Mesendoderm (in vitro differentiated cells): ENCODE measurements at regions not wholly inside any gene's neighbourhood (a gene's known extent, or its start where the extent isn't known, plus 50 kb on each side); places are given as distances from the start of the nearest gene placed in this dataset.

Experiments used
- DNase-seq: peaks from one replicate; pipeline ENCODE4 v3.0.0; 2013
- H2AK5ac ChIP-seq: 2 replicates; pipeline ENCODE4 v1.6.1; 2013; ENCODE audit warnings: low read length, inconsistent platforms
- H2BK120ac ChIP-seq: 2 replicates; pipeline ENCODE4 v1.6.1; 2013; ENCODE audit warnings: low read depth, mild to moderate bottlenecking, low read length, moderate library complexity, mixed read lengths
- H2BK15ac ChIP-seq: replicated peaks from 2 replicates; pipeline ENCODE4 v1.6.1; 2013; ENCODE audit warnings: low read depth, mild to moderate bottlenecking, moderate library complexity
- H2BK5ac ChIP-seq: 2 replicates; pipeline ENCODE4 v1.6.1; 2013; ENCODE audit warnings: low read length, inconsistent platforms
- H3K18ac ChIP-seq: 2 replicates; pipeline ENCODE4 v1.6.1; 2013; ENCODE audit warnings: mild to moderate bottlenecking, low read length, mixed read lengths
- H3K23ac ChIP-seq: one replicate; pipeline ENCODE4 v1.6.1; 2013; ENCODE audit warnings: low read length
- H3K27ac ChIP-seq: 2 replicates; pipeline ENCODE4 v1.5.1; 2013; ENCODE audit warnings: low read depth, mild to moderate bottlenecking, inconsistent platforms, low read length, moderate library complexity
- H3K27me3 ChIP-seq: 2 replicates; pipeline ENCODE4 v1.6.1; 2013; ENCODE audit warnings: low read length, control low read depth, mild to moderate bottlenecking, inconsistent platforms; ENCODE audit not compliant: insufficient read depth, poor library complexity
- H3K36me3 ChIP-seq: 2 replicates; pipeline ENCODE4 v1.6.1; 2013; ENCODE audit warnings: low read length, inconsistent platforms; ENCODE audit not compliant: control insufficient read depth, insufficient read depth
- H3K4ac ChIP-seq: one replicate; pipeline ENCODE4 v1.6.1; 2013; ENCODE audit warnings: low read depth, mild to moderate bottlenecking, low read length, moderate library complexity
- H3K4me1 ChIP-seq: 2 replicates; pipeline ENCODE4 v1.6.1; 2013; ENCODE audit warnings: low read depth, low read length, inconsistent platforms; ENCODE audit not compliant: control insufficient read depth
- H3K4me2 ChIP-seq: 2 replicates; pipeline ENCODE4 v1.6.1; 2013; ENCODE audit warnings: low read length
- H3K4me3 ChIP-seq: 2 replicates; pipeline ENCODE4 v1.5.1; 2013; ENCODE audit warnings: mild to moderate bottlenecking, low read length
- H3K56ac ChIP-seq: one replicate; pipeline ENCODE4 v1.6.1; 2013; ENCODE audit warnings: low read length
- H3K79me1 ChIP-seq: 2 replicates; pipeline ENCODE4 v1.6.1; 2013; ENCODE audit warnings: low read length, inconsistent platforms
- H3K79me2 ChIP-seq: 2 replicates; pipeline ENCODE4 v1.6.1; 2013; ENCODE audit warnings: mild to moderate bottlenecking, low read length; ENCODE audit not compliant: control insufficient read depth, insufficient read depth
- H3K9ac ChIP-seq: 2 replicates; pipeline ENCODE4 v1.6.1; 2013; ENCODE audit warnings: low read length, inconsistent platforms
- H4K5ac ChIP-seq: one replicate; pipeline ENCODE4 v1.6.1; 2013; ENCODE audit warnings: low read length
- H4K8ac ChIP-seq: one replicate; pipeline ENCODE4 v1.6.1; 2013; ENCODE audit warnings: low read depth, mild to moderate bottlenecking, control low read depth, low read length, moderate library complexity
- WGBS: extraction: QIAGEN DNeasy Blood & Tissue Kit; methylation state at CpG from one replicate; pipeline ENCODE4 v1.1.7; 2013; ENCODE audit warnings: low lambda C conversion rate, missing lambda C conversion rate; ENCODE audit not compliant: insufficient coverage; ENCODE audit errors: extremely low coverage; 5-methylcytosine and 5-hydroxymethylcytosine counted together

GRCh38 chr7:157077021-157077420, 61.7 kb upstream of the UBE3C start:
- Histone ChIP-seq H4K5ac (no peak overlapping the region), H2AK5ac (no peak overlapping the region), H3K9ac (no peak overlapping the region), H3K56ac (no peak overlapping the region), H3K23ac (no peak overlapping the region), H3K27ac (no peak overlapping the region), H2BK120ac (no peak overlapping the region), H2BK15ac (no peak overlapping the region), H3K79me1 (no peaks in the 10 kb centered on the region), H2BK5ac (no peak overlapping the region), H4K8ac (no peak overlapping the region), H3K18ac (no peak overlapping the region), H3K4ac (no peak overlapping the region), H3K36me3 (no peaks in the 10 kb centered on the region), H3K27me3 (peaks cover 4% of the 10 kb centered on the region), H3K79me2 (no peaks in the 10 kb centered on the region), H3K4me1 (no peaks in the 10 kb centered on the region), H3K4me3 (no peak overlapping the region), H3K4me2 (no peak overlapping the region)
- no CpG with 5 or more reads among the region's 11 CpGs for WGBS
- DNase-seq, result no peak

- peak; percentile 11 for DNase-seq
- Histone ChIP-seq H3K27me3 (peaks cover 4% of the 10 kb centered on the region), H4K8ac (no peak overlapping the region), H3K4me3 (no peak overlapping the region), H3K79me2 (no peaks in the 10 kb centered on the region), H3K4me1 (no peaks in the 10 kb centered on the region), H2BK5ac (no peak overlapping the region), H3K9ac (peak overlapping the region; percentile 29), H2AK5ac (no peak overlapping the region), H2BK120ac (no peak overlapping the region), H3K79me1 (no peaks in the 10 kb centered on the region), H3K4me2 (peak overlapping the region; percentile 53), H3K27ac (no peak overlapping the region), H3K23ac (peak overlapping the region; percentile 94), H2BK15ac (no peak overlapping the region), H3K18ac (no peak overlapping the region), H4K5ac (no peak overlapping the region), H3K36me3 (no peaks in the 10 kb centered on the region), H3K4ac (no peak overlapping the region), H3K56ac (peak overlapping the region; percentile 76)
- WGBS, result no CpG with 5 or more reads among the region's 44 CpGs
Observed at GRCh38 chr7:157077986-157078644, 60.6 kb upstream of the UBE3C start.

DNA sequence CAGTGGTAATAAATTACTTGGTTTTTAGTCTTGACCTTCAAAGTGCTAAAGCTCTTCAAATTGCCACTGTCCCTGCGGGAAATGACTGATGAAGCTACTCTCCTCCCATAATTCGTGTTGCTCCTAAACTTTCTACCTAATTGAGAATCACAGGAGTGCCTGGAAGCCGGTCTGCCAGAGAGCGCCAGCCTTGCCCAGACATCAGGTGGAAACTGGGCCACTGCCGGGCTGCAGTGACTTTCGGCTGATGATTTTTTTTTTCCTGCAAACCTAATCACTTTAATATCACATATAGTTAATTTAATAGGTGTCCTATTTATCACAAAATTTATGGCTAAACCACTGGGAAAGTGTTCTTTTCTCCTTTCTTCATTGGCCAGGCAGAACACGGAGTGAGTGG, 59.6 kb upstream of the UBE3C start:
- Histone ChIP-seq H3K27me3 (peaks cover 4% of the 10 kb centered on the region), H3K79me2 (no peaks in the 10 kb centered on the region), H3K9ac (no peak overlapping the region), H3K27ac (no peak overlapping the region), H3K4ac (no peak overlapping the region), H3K23ac (no peak overlapping the region), H4K8ac (no peak overlapping the region), H2BK15ac (no peak overlapping the region), H3K4me1 (no peaks in the 10 kb centered on the region), H3K56ac (no peak overlapping the region), H3K4me3 (no peak overlapping the region), H2AK5ac (no peak overlapping the region), H3K18ac (no peak overlapping the region), H3K79me1 (no peaks in the 10 kb centered on the region), H2BK120ac (no peak overlapping the region), H2BK5ac (no peak overlapping the region), H3K36me3 (no peaks in the 10 kb centered on the region), H3K4me2 (no peak overlapping the region), H4K5ac (no peak overlapping the region)
- DNase-seq, result no peak
- no CpG with 5 or more reads among the region's 7 CpGs for WGBS

GRCh38 chr7:157080111-157080730, 58.5 kb upstream of the UBE3C start:
- Histone ChIP-seq H3K4me1 (no peaks in the 10 kb centered on the region), H3K36me3 (no peaks in the 10 kb centered on the region), H4K8ac (no peak overlapping the region), H3K4ac (no peak overlapping the region), H3K79me2 (no peaks in the 10 kb centered on the region), H3K79me1 (no peaks in the 10 kb centered on the region), H2BK15ac (no peak overlapping the region), H2AK5ac (no peak overlapping the region), H3K4me3 (no peak overlapping the region), H3K27ac (no peak overlapping the region), H3K4me2 (no peak overlapping the region), H2BK120ac (no peak overlapping the region), H3K56ac (no peak overlapping the region), H4K5ac (no peak overlapping the region), H3K23ac (no peak overlapping the region), H3K9ac (no peak overlapping the region), H3K18ac (no peak overlapping the region), H2BK5ac (no peak overlapping the region), H3K27me3 (peaks cover 4% of the 10 kb centered on the region)
- WGBS, result no CpG with 5 or more reads among the region's 10 CpGs
- DNase-seq, result no peak

DNA sequence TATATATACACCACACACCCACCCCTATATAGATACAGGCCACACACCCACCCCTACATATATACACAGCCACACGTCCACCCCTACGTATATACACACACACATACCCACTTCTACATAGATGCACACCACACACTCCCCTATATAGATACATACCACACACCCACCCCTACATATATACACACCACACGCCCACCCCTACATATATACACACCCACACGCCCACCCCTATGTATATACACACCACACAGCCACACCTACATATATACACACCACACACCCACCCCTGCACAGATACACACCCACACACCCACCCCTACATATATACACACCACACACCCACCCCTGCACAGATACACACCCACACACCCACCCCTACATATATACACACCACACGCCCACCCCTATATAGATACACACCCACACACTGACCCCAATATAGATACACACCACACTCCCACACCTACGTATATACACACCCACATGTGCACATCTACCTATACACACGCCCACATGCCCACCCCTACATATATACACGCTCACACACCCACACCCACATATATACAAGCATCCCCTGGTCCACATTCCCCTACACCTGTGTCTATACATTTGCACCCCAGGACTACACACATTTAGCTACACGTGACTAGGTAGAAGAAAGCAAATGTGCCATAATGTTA, 52.1 kb upstream of the UBE3C start:
- DNase-seq, result no peak
- no peaks in the 10 kb centered on the region for H3K79me1 ChIP-seq
- H3K23ac ChIP-seq, result no peak overlapping the region
- no peaks in the 10 kb centered on the region for H3K79me2 ChIP-seq
- H3K56ac ChIP-seq, result no peak overlapping the region
- no peaks in the 10 kb centered on the region for H3K27me3 ChIP-seq
- H3K4me3 ChIP-seq, result no peak overlapping the region
- H2BK120ac ChIP-seq, result no peak overlapping the region
- H3K4ac ChIP-seq, result no peak overlapping the region
- H2AK5ac ChIP-seq, result no peak overlapping the region
- 100% methylated on average over 5 of the region's 9 CpGs for WGBS
- no peak overlapping the region for H3K18ac ChIP-seq
- no peak overlapping the region for H4K8ac ChIP-seq
- no peak overlapping the region for H3K4me2 ChIP-seq
- H4K5ac ChIP-seq, result no peak overlapping the region
- no peak overlapping the region for H3K9ac ChIP-seq
- H3K36me3 ChIP-seq, result no peaks in the 10 kb centered on the region
- H3K27ac ChIP-seq, result no peak overlapping the region
- H3K4me1 ChIP-seq, result no peaks in the 10 kb centered on the region
- H2BK15ac ChIP-seq, result no peak overlapping the region
- H2BK5ac ChIP-seq, result no peak overlapping the region
